B cell (primary cell): ENCODE measurements at regions not wholly inside any gene's neighbourhood (a gene's known extent, or its start where the extent isn't known, plus 50 kb on each side); places are given as distances from the start of the nearest gene placed in this dataset.

ENCODE experiments used
- ATAC-seq: fragments of 200-7000 bp; cut with Tn5 transposase; one replicate; pipeline ENCODE4 v1.10.0; 2021; ENCODE audit warnings: low read depth, mild to moderate bottlenecking, moderate number of reproducible peaks, moderate library complexity
- CTCF ChIA-PET: fragments of 350-600 bp; sonication (Branson Sonifier 250); formaldehyde crosslinking; loops from one replicate; lab custom pipeline; 2021; ENCODE audit warnings: antibody characterized with exemption, inconsistent platforms; lab: Charles Lee
- POLR2A ChIA-PET: fragments of 350-600 bp; sonication (Branson Sonifier 250); formaldehyde crosslinking; loops from one replicate; lab custom pipeline; 2021; ENCODE audit warnings: antibody characterized with exemption; lab: Charles Lee
- DNase-seq: peaks from one replicate; pipeline ENCODE4 v3.0.0; 2013
- H2AFZ ChIP-seq: 2 replicates; pipeline ENCODE4 v1.6.1; 2012; ENCODE audit warnings: mild to moderate bottlenecking, low read depth, low read length; ENCODE audit not compliant: insufficient read depth, poor library complexity, severe bottlenecking
- H3K27ac ChIP-seq, 2 donors: 1 replicate in 1 of 2; 2 replicates in 1 of 2; pipeline ENCODE4 v1.5.1; 2012 to 2013; ENCODE audit warnings: low read length in 2 of 2, mild to moderate bottlenecking in 2 of 2, moderate library complexity in 1 of 2
- H3K27me3 ChIP-seq, 4 experiments: fragments of 200-600 bp in 1 of 4; sonication (generic) in 1 of 4; replicated peaks in 1 of 4; 1 replicate in 2 of 4; 2 replicates in 2 of 4; pipeline versions ENCODE4 v1.6.1 to v1.7.0; 2013 to 2016; ENCODE audit warnings: low read length in 3 of 4, mild to moderate bottlenecking in 2 of 4, mixed read lengths in 1 of 4, moderate library complexity in 1 of 4; ENCODE audit not compliant: insufficient read depth in 4 of 4, control insufficient read depth in 3 of 4; ENCODE audit errors: control extremely low read depth in 1 of 4
- H3K36me3 ChIP-seq, 2 experiments: replicated peaks in 1 of 2; 1 replicate in 1 of 2; 2 replicates in 1 of 2; pipeline versions ENCODE4 v1.6.1 to v1.7.1; 2013; ENCODE audit warnings: low read length in 1 of 2; ENCODE audit not compliant: insufficient read depth in 2 of 2, control insufficient read depth in 1 of 2; ENCODE audit errors: control extremely low read depth in 1 of 2, extremely low read depth in 1 of 2
- H3K4me1 ChIP-seq, 2 donors: fragments of 200-600 bp in 1 of 2; sonication (generic) in 1 of 2; 1 replicate in 1 of 2; 2 replicates in 1 of 2; pipeline versions ENCODE4 v1.5.1 to v1.6.1; 2013 to 2017; ENCODE audit warnings: low read length in 2 of 2; ENCODE audit not compliant: control insufficient read depth in 2 of 2, insufficient read depth in 2 of 2
- H3K4me2 ChIP-seq: replicated peaks from 2 replicates; pipeline ENCODE3; 2012; ENCODE audit warnings: mild to moderate bottlenecking, low read depth, low read length; ENCODE audit not compliant: poor library complexity, severe bottlenecking
- H3K4me3 ChIP-seq, 5 experiments: fragments of 200-600 bp in 1 of 5; sonication (generic) in 1 of 5; 1 replicate in 3 of 5; 2 replicates in 2 of 5; pipeline versions ENCODE4 v1.5.1 to v1.7.0; 2011 to 2016; ENCODE audit warnings: low read length in 4 of 5, mild to moderate bottlenecking in 4 of 5, low read depth in 2 of 5, control low read depth in 1 of 5, moderate library complexity in 1 of 5; ENCODE audit not compliant: insufficient read depth in 1 of 5; ENCODE audit errors: control extremely low read depth in 1 of 5, extremely low read depth in 1 of 5
- H3K79me2 ChIP-seq: fragments of 200-600 bp; sonication (generic); one replicate; pipeline ENCODE4 v1.6.0; 2016; ENCODE audit warnings: low read length; ENCODE audit not compliant: control insufficient read depth, insufficient read depth
- H3K9ac ChIP-seq: fragments of 200-600 bp; sonication (generic); 2 replicates; pipeline ENCODE4 v1.6.1; 2017; ENCODE audit warnings: mild to moderate bottlenecking, low read length, moderate library complexity
- H3K9me3 ChIP-seq, 3 donors: one replicate each; pipeline versions ENCODE4 v1.6.1 to v1.7.1; 2013; ENCODE audit warnings: low read length in 2 of 3; ENCODE audit not compliant: control insufficient read depth in 2 of 3, insufficient read depth in 1 of 3; ENCODE audit errors: control extremely low read depth in 1 of 3
- H4K20me1 ChIP-seq: 2 replicates; pipeline ENCODE4 v1.6.0; 2012; ENCODE audit warnings: mild to moderate bottlenecking, low read length; ENCODE audit not compliant: insufficient read depth, control insufficient read depth, poor library complexity, severe bottlenecking
- H3K27ac Mint-ChIP-seq: one replicate; pipeline ENCODE4 v1.8.0; 2021; ENCODE audit warnings: mixed read lengths
- H3K27me3 Mint-ChIP-seq: one replicate; pipeline ENCODE4 v1.8.0; 2021; ENCODE audit warnings: mixed read lengths
- H3K4me1 Mint-ChIP-seq: one replicate; pipeline ENCODE4 v1.8.0; 2021; ENCODE audit warnings: mixed read lengths
- H3K4me3 Mint-ChIP-seq: one replicate; pipeline ENCODE4 v1.8.0; 2021; ENCODE audit warnings: mixed read lengths
- H3K9me3 Mint-ChIP-seq: one replicate; pipeline ENCODE4 v1.8.0; 2022; ENCODE audit warnings: mixed read lengths; ENCODE audit not compliant: insufficient read depth
- EZH2 ChIP-seq: IDR thresholded peaks from 2 replicates; pipeline ENCODE4 v1.6.1; 2012; ENCODE audit warnings: borderline replicate concordance, low read depth, mild to moderate bottlenecking, moderate library complexity, low read length; ENCODE audit not compliant: insufficient read depth, poor library complexity, severe bottlenecking
- WGBS: methylation state at CpG from one replicate; pipeline ENCODE4 v1.1.5; 2013; ENCODE audit warnings: missing lambda C conversion rate; ENCODE audit not compliant: insufficient coverage; 5-methylcytosine and 5-hydroxymethylcytosine counted together
- intact Hi-C: fragments of 100-400 bp; cut with micrococcal nuclease; formaldehyde crosslinking; loops from one replicate; pipeline ENCODE4 v1.10.0; 2022
- TF ChIP-seq, protein P1 (sequence below): fragments of 200-600 bp; IDR thresholded peaks from one replicate; pipeline ENCODE4 v1.8.0; 2022; ENCODE audit warnings: antibody characterized with exemption, mild to moderate bottlenecking

DNA sequence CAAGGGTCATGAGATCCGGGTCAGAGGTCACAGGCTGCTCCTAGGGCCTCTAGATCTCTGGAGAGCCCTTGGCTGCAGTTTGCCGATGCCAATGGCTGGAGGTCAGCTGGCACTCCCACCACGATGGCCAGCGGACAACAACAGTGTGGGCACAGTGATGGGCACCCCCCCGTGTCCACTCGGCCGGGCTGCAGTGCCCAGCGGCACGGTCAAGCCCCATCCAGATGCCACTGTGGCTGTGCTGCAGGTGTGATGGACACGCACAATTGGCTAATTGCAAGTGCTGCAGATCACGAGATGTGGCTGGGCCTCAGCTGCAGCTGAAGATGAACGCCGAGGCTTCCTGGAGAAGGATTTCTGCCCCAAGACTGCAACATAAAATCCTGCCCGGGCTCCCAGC lies 80.7 kb downstream of the PDGFA start:
- intact Hi-C loops, result no loop called here
- peaks cover 6% of the 10 kb centered on the region for H3K27me3 Mint-ChIP-seq
- Histone ChIP-seq H3K79me2 (no peaks in the 10 kb centered on the region), H3K4me2 (no peak overlapping the region), H4K20me1 (no peaks in the 10 kb centered on the region), H3K9me3 (peaks cover 0 to 45% (median 0%) of the 10 kb centered on the region in 3 donors), H3K4me3 (no peak overlapping the region), H3K4me1 (no peaks in the 10 kb centered on the region), H3K9ac (no peak overlapping the region), H3K27ac (no peak overlapping the region), H3K36me3 (no peaks in the 10 kb centered on the region), H2AFZ (no peak overlapping the region), H3K27me3 (peaks cover 0 to 2% (median 0%) of the 10 kb centered on the region in 4 experiments)
- TF ChIP-seq, protein P1, sequence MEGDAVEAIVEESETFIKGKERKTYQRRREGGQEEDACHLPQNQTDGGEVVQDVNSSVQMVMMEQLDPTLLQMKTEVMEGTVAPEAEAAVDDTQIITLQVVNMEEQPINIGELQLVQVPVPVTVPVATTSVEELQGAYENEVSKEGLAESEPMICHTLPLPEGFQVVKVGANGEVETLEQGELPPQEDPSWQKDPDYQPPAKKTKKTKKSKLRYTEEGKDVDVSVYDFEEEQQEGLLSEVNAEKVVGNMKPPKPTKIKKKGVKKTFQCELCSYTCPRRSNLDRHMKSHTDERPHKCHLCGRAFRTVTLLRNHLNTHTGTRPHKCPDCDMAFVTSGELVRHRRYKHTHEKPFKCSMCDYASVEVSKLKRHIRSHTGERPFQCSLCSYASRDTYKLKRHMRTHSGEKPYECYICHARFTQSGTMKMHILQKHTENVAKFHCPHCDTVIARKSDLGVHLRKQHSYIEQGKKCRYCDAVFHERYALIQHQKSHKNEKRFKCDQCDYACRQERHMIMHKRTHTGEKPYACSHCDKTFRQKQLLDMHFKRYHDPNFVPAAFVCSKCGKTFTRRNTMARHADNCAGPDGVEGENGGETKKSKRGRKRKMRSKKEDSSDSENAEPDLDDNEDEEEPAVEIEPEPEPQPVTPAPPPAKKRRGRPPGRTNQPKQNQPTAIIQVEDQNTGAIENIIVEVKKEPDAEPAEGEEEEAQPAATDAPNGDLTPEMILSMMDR, result no peak
- no peak for TF ChIP-seq EZH2
- no peak for ATAC-seq
- no peaks in the 10 kb centered on the region for H3K4me1 Mint-ChIP-seq
- CTCF ChIA-PET, result no interaction called here
- WGBS, result 85% methylated on average over 14 of the region's 14 CpGs
- no peaks in the 10 kb centered on the region for H3K9me3 Mint-ChIP-seq
- H3K27ac Mint-ChIP-seq, result no peak overlapping the region
- DNase-seq, result no peak
- POLR2A ChIA-PET, result no interaction called here
- no peak overlapping the region for H3K4me3 Mint-ChIP-seq

DNA sequence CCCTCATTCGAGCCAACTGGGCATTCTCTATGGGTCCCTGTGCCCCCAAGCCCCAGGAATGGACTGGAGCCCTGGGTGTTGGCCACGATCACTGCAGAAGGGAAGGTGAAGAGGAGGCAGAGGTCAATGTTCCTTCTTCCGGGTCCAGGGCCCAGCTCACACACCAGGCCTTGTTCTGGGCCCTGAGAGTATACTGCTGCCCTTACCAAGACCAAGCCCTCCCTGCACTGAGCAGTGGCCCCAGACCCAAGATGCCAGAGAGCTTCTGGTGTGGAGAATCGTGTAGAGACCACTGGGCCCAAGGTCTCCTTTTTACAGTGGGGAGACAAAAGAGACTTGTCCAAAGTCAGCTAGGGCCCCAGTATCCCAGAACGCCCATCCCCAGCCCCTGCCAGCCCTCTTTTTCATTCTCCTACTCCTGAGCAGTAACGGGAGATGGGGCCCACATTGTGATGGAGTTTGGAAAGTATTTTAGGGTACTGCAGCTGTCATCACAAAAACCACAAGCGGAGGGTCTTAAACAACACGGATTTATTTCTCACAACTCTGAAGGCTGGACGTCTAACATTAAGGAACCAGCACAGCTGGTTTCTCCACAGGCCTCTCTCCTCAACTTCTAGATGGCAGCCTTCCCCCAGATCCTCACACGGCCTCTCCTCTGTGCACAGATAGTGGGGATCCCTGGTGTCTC lies 79.4 kb downstream of the PDGFA start:
- Mint-ChIP-seq H3K27ac (no peak overlapping the region), H3K9me3 (no peaks in the 10 kb centered on the region), H3K27me3 (peaks cover 6% of the 10 kb centered on the region), H3K4me3 (no peak overlapping the region), H3K4me1 (no peaks in the 10 kb centered on the region)
- peaks cover 0 to 41% (median 0%) of the 10 kb centered on the region in 3 donors for H3K9me3 ChIP-seq
- no peaks in the 10 kb centered on the region for H3K79me2 ChIP-seq
- no peak for TF ChIP-seq EZH2
- TF ChIP-seq, protein P1, result no peak
- H3K36me3 ChIP-seq, result no peaks in the 10 kb centered on the region
- H3K4me2 ChIP-seq, result no peak overlapping the region
- H3K9ac ChIP-seq, result no peak overlapping the region
- WGBS, result 94% methylated on average over 6 of the region's 10 CpGs
- H3K27ac ChIP-seq, result no peak overlapping the region
- H3K4me1 ChIP-seq, result no peaks in the 10 kb centered on the region
- POLR2A ChIA-PET, result no interaction called here
- H2AFZ ChIP-seq, result no peak overlapping the region
- H4K20me1 ChIP-seq, result no peaks in the 10 kb centered on the region
- intact Hi-C loops, result no loop called here
- no peak for DNase-seq
- CTCF ChIA-PET, result no interaction called here
- peaks cover 0 to 2% (median 0%) of the 10 kb centered on the region in 4 experiments for H3K27me3 ChIP-seq
- no peak overlapping the region for H3K4me3 ChIP-seq
- ATAC-seq, result no peak
